ENCODE measurements at regions not wholly inside any gene's neighbourhood (a gene's known extent, or its start where the extent isn't known, plus 50 kb on each side); places are given as distances from the start of the nearest gene placed in this dataset.

DNA sequence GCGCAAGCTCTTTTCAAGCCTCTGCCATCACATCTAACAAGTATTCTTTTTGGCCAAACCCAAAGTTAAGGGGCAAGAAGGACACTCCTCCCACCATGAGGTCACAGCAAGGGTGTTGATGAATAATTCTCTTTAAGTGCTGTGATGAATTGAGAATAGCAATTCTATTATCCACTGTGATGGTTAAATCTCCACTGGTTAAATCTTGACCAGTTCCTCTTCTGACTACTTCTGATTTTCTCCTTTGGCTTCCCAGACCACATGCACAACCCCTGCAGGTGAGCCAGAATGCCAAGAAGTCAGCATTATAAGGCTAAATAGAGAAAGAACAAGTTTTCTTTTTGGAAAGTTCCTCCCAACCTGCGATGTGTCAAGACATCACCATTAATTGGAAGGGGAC is 90.6 kb upstream of the BCL2L14 start:
- intact Hi-C loops (cut with micrococcal nuclease; ENCODE audit: unreplicated experiment) = loop anchor here (2.0 to 5.0 kb wide), 2 partner anchors 143 to 413 kb away; no protein-coding TSS in a partner anchor
- 0 out of 3 replicates have a peak, but pooled peaks have one; percentile 18 for TF ChIP-seq POU2F2 (IDR thresholded peaks at IDR 0.05; ENCODE audit: borderline replicate concordance, low read depth, low read length)
- TF ChIP-seq BCL3 (IDR thresholded peaks at IDR 0.05; ENCODE audit: borderline replicate concordance, insufficient read depth, low read depth, low read length, poor library complexity, severe bottlenecking) = no peak
- no peak for TF ChIP-seq NR2C2 (IDR thresholded peaks at IDR 0.05; ENCODE audit: borderline replicate concordance, control insufficient read depth, insufficient read length, low read depth)
- no peak for TF ChIP-seq POLR2AphosphoS5 (IDR thresholded peaks at IDR 0.05; ENCODE audit: low read length)
- peak; percentile 89 for TF ChIP-seq SPI1 (IDR thresholded peaks at IDR 0.05; ENCODE audit: borderline replicate concordance, insufficient read depth, low read depth, low read length)
- TF ChIP-seq EP300 (IDR thresholded peaks at IDR 0.05; ENCODE audit: borderline replicate concordance in 1 of 2, control insufficient read depth in 1 of 2, low read depth in 2 of 2, low read length in 2 of 2) = peak in 1 of 2 experiments; percentile 71; a peak in 2 of 4 replicates
- no peak for TF ChIP-seq ZNF274 (IDR thresholded peaks at IDR 0.05; ENCODE audit: insufficient read depth, insufficient read length)
- TF ChIP-seq, protein P1, sequence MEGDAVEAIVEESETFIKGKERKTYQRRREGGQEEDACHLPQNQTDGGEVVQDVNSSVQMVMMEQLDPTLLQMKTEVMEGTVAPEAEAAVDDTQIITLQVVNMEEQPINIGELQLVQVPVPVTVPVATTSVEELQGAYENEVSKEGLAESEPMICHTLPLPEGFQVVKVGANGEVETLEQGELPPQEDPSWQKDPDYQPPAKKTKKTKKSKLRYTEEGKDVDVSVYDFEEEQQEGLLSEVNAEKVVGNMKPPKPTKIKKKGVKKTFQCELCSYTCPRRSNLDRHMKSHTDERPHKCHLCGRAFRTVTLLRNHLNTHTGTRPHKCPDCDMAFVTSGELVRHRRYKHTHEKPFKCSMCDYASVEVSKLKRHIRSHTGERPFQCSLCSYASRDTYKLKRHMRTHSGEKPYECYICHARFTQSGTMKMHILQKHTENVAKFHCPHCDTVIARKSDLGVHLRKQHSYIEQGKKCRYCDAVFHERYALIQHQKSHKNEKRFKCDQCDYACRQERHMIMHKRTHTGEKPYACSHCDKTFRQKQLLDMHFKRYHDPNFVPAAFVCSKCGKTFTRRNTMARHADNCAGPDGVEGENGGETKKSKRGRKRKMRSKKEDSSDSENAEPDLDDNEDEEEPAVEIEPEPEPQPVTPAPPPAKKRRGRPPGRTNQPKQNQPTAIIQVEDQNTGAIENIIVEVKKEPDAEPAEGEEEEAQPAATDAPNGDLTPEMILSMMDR (IDR thresholded peaks at IDR 0.05 in 2 of 3, conservative IDR thresholded peaks at IDR 0.05 in 1 of 3; ENCODE audit: control insufficient read depth in 2 of 3, extremely low read depth in 1 of 3, insufficient read depth in 1 of 3, low read depth in 3 of 3, low read length in 3 of 3) = 0 out of 6 replicates have a peak, but pooled peaks of 1 of the 3 experiments have one; percentile 3
- 0 out of 2 replicates have a peak, but pooled peaks have one; percentile 47 for TF ChIP-seq BCL11A (IDR thresholded peaks at IDR 0.05; ENCODE audit: low read depth, low read length)
- peak; percentile 38; the same call in 1 of the 2 replicates for TF ChIP-seq IKZF1 (conservative IDR thresholded peaks at IDR 0.05)
- no peak for TF ChIP-seq TARDBP (IDR thresholded peaks at IDR 0.05; ENCODE audit: borderline replicate concordance)
- peak in 1 of 2 experiments; percentile 16; a peak in 1 of 4 replicates for TF ChIP-seq IKZF2 (IDR thresholded peaks at IDR 0.05)
- TF ChIP-seq CBX3 (IDR thresholded peaks at IDR 0.05; ENCODE audit: borderline replicate concordance, low read depth) = no peak
- TF ChIP-seq IRF3 (IDR thresholded peaks at IDR 0.05) = no peak
- TF ChIP-seq BHLHE40 (IDR thresholded peaks at IDR 0.05; ENCODE audit: borderline replicate concordance in 1 of 2, low read depth in 2 of 2, low read length in 1 of 2) = peak; percentile 43 to 58; a peak in 2 of 4 replicates
- TF ChIP-seq TCF3 (IDR thresholded peaks at IDR 0.05; ENCODE audit: borderline replicate concordance, insufficient read depth, low read depth, low read length) = no peak
- TF ChIP-seq RUNX3 (IDR thresholded peaks at IDR 0.05; ENCODE audit: low read length) = peak; percentile 9; the same call in 1 of the 2 replicates
- TF ChIP-seq CREB1 (IDR thresholded peaks at IDR 0.05; ENCODE audit: low read depth) = 0 out of 2 replicates have a peak, but pooled peaks have one; percentile 29

More for the DNA sequence above, 90.6 kb upstream of the BCL2L14 start:
- FAIRE-seq = no peak
- Histone ChIP-seq H3K9ac (ENCODE audit: control insufficient read depth, insufficient read depth, low read length) (no peak overlapping the region), H3K4me1 (ENCODE audit: control insufficient read depth, insufficient read depth, low read length) (peaks cover 23% of the 10 kb centered on the region), H4K20me1 (ENCODE audit: control insufficient read depth, insufficient read depth) (no peaks in the 10 kb centered on the region), H3K4me2 (ENCODE audit: control insufficient read depth, insufficient read depth) (peak overlapping the region; percentile 87), H2AFZ (ENCODE audit: control insufficient read depth, low read depth, low read length) (peak overlapping the region; percentile 58), H3K27ac (ENCODE audit: control insufficient read depth, insufficient read depth) (peak overlapping the region; percentile 91), H3K27me3 (replicated peaks in 1 of 2; ENCODE audit: control insufficient read depth in 2 of 2, insufficient read depth in 2 of 2, low read length in 1 of 2) (no peaks in the 10 kb centered on the region), H3K4me3 (no peak overlapping the region), H3K9me3 (replicated peaks; ENCODE audit: control insufficient read depth, insufficient read depth, low read length) (no peaks in the 10 kb centered on the region; the same call in 2 of the 3 replicates), H3K79me2 (ENCODE audit: control insufficient read depth, insufficient read depth, low read length) (no peaks in the 10 kb centered on the region), H3K36me3 (ENCODE audit: control insufficient read depth in 2 of 2, insufficient read depth in 2 of 2, low read length in 1 of 2) (no peaks in the 10 kb centered on the region)
- DNase-seq (ENCODE audit: low read depth, low spot score) = peak; percentile 28
- SMC1A ChIA-PET (ENCODE audit: uncharacterized antibody, unreplicated experiment) = interaction anchor here (0.6 to 5.9 kb wide), 14 partner anchors 10 to 434 kb away, joined by 3 to 61 read pairs (median 6); no protein-coding TSS in a partner anchor
- in situ Hi-C loops (cut with MboI) = no loop called here
- RAD21 ChIA-PET (ENCODE audit: unreplicated experiment) = interaction anchor here (0.6 to 2.8 kb wide), 9 partner anchors 11 to 423 kb away, joined by 3 to 40 read pairs (median 3); no protein-coding TSS in a partner anchor
- 100% methylated on average over 2 of the region's 2 CpGs for WGBS (ENCODE audit: insufficient coverage, insufficient replicate concordance, low lambda C conversion rate, missing lambda C conversion rate)
- CTCF ChIA-PET = interaction anchor here (1.7 to 5.1 kb wide), 4 partner anchors 11 to 53 kb away, joined by 6 to 50 read pairs (median 8); no protein-coding TSS in a partner anchor
- POLR2A ChIA-PET = interaction anchor here (0.6 to 4.6 kb wide), 4 partner anchors 28 to 221 kb away, joined by 3 to 33 read pairs (median 4); no protein-coding TSS in a partner anchor
- ATAC-seq = peak; percentile 55
- BruUV-seq (replicated peaks) = no TSS peak

Measured in GM12878 (cell line).